HG02970 (cell line): ENCODE measurements at regions not wholly inside any gene's neighbourhood (a gene's known extent, or its start where the extent isn't known, plus 50 kb on each side); places are given as distances from the start of the nearest gene placed in this dataset.

Experiments
- ATAC-seq: cut with Tn5 transposase; IDR thresholded peaks from one replicate; pipeline ENCODE4 v1.9.1; 2021; ENCODE audit warnings: mild to moderate bottlenecking, moderate library complexity, moderate number of reproducible peaks; ENCODE audit not compliant: unreplicated experiment, low FRiP score

GRCh38 chr3:46091741-46092701 is 64.7 kb upstream of the XCR1 start:
- no peak for ATAC-seq

GRCh38 chr3:46091046-46091445 is 63.8 kb upstream of the XCR1 start:
- ATAC-seq: no peak

GRCh38 chr3:46090161-46090591 is 62.9 kb upstream of the XCR1 start:
- ATAC-seq: no peak

- no peak for ATAC-seq
Observed at GRCh38 chr3:46089237-46090011, 62.1 kb upstream of the XCR1 start.

GRCh38 chr3:46087871-46088270 is 60.6 kb upstream of the XCR1 start:
- no peak for ATAC-seq

GRCh38 chr3:46086986-46087385 is 59.7 kb upstream of the XCR1 start:
- ATAC-seq: no peak

GRCh38 chr3:46086083-46086437 is 58.8 kb upstream of the XCR1 start:
- ATAC-seq: no peak

GRCh38 chr3:46085421-46086082 is 58.3 kb upstream of the XCR1 start:
- no peak for ATAC-seq

GRCh38 chr3:46083956-46084355 is 56.7 kb upstream of the XCR1 start:
- no peak for ATAC-seq

GRCh38 chr3:46082849-46083248 is 55.6 kb upstream of the XCR1 start:
- ATAC-seq: no peak

- no peak for ATAC-seq
Observed at GRCh38 chr3:46082021-46082420, 54.7 kb upstream of the XCR1 start.

GRCh38 chr3:46080969-46081345 is 53.7 kb upstream of the XCR1 start:
- no peak for ATAC-seq

- no peak for ATAC-seq
Observed at GRCh38 chr3:46080124-46080968, 53.1 kb upstream of the XCR1 start.

GRCh38 chr3:46078712-46079400 is 51.6 kb upstream of the XCR1 start:
- no peak for ATAC-seq
